ENCODE measurements at regions not wholly inside any gene's neighbourhood (a gene's known extent, or its start where the extent isn't known, plus 50 kb on each side); places are given as distances from the start of the nearest gene placed in this dataset.

- TF ChIP-seq POLR2A (IDR thresholded peaks at IDR 0.05; ENCODE audit: low read depth) = no peak
- TF ChIP-seq CTCF (IDR thresholded peaks at IDR 0.05) = no peak
These were observed 124.7 kb upstream of the ETV3 start for GRCh38 chr1:157262891-157263290.
